Mesendoderm (in vitro differentiated cells): ENCODE measurements at regions not wholly inside any gene's neighbourhood (a gene's known extent, or its start where the extent isn't known, plus 50 kb on each side); places are given as distances from the start of the nearest gene placed in this dataset.

Source experiments
- DNase-seq: peaks from one replicate; pipeline ENCODE4 v3.0.0; 2013
- H2AK5ac ChIP-seq: 2 replicates; pipeline ENCODE4 v1.6.1; 2013; ENCODE audit warnings: low read length, inconsistent platforms
- H2BK120ac ChIP-seq: 2 replicates; pipeline ENCODE4 v1.6.1; 2013; ENCODE audit warnings: low read depth, mild to moderate bottlenecking, low read length, moderate library complexity, mixed read lengths
- H2BK15ac ChIP-seq: replicated peaks from 2 replicates; pipeline ENCODE4 v1.6.1; 2013; ENCODE audit warnings: low read depth, mild to moderate bottlenecking, moderate library complexity
- H2BK5ac ChIP-seq: 2 replicates; pipeline ENCODE4 v1.6.1; 2013; ENCODE audit warnings: low read length, inconsistent platforms
- H3K18ac ChIP-seq: 2 replicates; pipeline ENCODE4 v1.6.1; 2013; ENCODE audit warnings: mild to moderate bottlenecking, low read length, mixed read lengths
- H3K23ac ChIP-seq: one replicate; pipeline ENCODE4 v1.6.1; 2013; ENCODE audit warnings: low read length
- H3K27ac ChIP-seq: 2 replicates; pipeline ENCODE4 v1.5.1; 2013; ENCODE audit warnings: low read depth, mild to moderate bottlenecking, inconsistent platforms, low read length, moderate library complexity
- H3K27me3 ChIP-seq: 2 replicates; pipeline ENCODE4 v1.6.1; 2013; ENCODE audit warnings: low read length, control low read depth, mild to moderate bottlenecking, inconsistent platforms; ENCODE audit not compliant: insufficient read depth, poor library complexity
- H3K36me3 ChIP-seq: 2 replicates; pipeline ENCODE4 v1.6.1; 2013; ENCODE audit warnings: low read length, inconsistent platforms; ENCODE audit not compliant: control insufficient read depth, insufficient read depth
- H3K4ac ChIP-seq: one replicate; pipeline ENCODE4 v1.6.1; 2013; ENCODE audit warnings: low read depth, mild to moderate bottlenecking, low read length, moderate library complexity
- H3K4me1 ChIP-seq: 2 replicates; pipeline ENCODE4 v1.6.1; 2013; ENCODE audit warnings: low read depth, low read length, inconsistent platforms; ENCODE audit not compliant: control insufficient read depth
- H3K4me2 ChIP-seq: 2 replicates; pipeline ENCODE4 v1.6.1; 2013; ENCODE audit warnings: low read length
- H3K4me3 ChIP-seq: 2 replicates; pipeline ENCODE4 v1.5.1; 2013; ENCODE audit warnings: mild to moderate bottlenecking, low read length
- H3K56ac ChIP-seq: one replicate; pipeline ENCODE4 v1.6.1; 2013; ENCODE audit warnings: low read length
- H3K79me1 ChIP-seq: 2 replicates; pipeline ENCODE4 v1.6.1; 2013; ENCODE audit warnings: low read length, inconsistent platforms
- H3K79me2 ChIP-seq: 2 replicates; pipeline ENCODE4 v1.6.1; 2013; ENCODE audit warnings: mild to moderate bottlenecking, low read length; ENCODE audit not compliant: control insufficient read depth, insufficient read depth
- H3K9ac ChIP-seq: 2 replicates; pipeline ENCODE4 v1.6.1; 2013; ENCODE audit warnings: low read length, inconsistent platforms
- H4K5ac ChIP-seq: one replicate; pipeline ENCODE4 v1.6.1; 2013; ENCODE audit warnings: low read length
- H4K8ac ChIP-seq: one replicate; pipeline ENCODE4 v1.6.1; 2013; ENCODE audit warnings: low read depth, mild to moderate bottlenecking, control low read depth, low read length, moderate library complexity
- WGBS: extraction: QIAGEN DNeasy Blood & Tissue Kit; methylation state at CpG from one replicate; pipeline ENCODE4 v1.1.7; 2013; ENCODE audit warnings: low lambda C conversion rate, missing lambda C conversion rate; ENCODE audit not compliant: insufficient coverage; ENCODE audit errors: extremely low coverage; 5-methylcytosine and 5-hydroxymethylcytosine counted together

DNA sequence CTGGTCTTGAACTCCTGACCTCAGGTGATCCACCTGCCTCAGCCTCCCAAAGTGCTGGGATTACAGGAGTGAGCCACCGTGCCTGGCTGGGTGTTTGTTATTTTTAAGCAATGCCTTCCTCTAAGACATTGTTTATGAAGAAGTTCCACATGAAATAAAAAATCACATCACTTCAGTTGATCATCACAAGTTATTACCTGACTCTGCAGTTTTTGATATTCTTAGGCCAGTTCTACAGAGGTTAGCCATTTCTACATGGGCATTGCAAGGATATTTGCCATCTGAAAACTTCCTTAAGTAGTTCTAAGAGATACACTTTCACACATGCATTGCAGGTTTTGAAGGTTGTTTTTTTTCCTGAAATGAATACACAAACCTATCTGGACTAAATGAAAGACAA, 82.1 kb downstream of the PYDC2 start:
- no peak overlapping the region for H3K27ac ChIP-seq
- H2BK120ac ChIP-seq: no peak overlapping the region
- no peak overlapping the region for H3K4ac ChIP-seq
- no peak overlapping the region for H4K8ac ChIP-seq
- no peak overlapping the region for H2BK5ac ChIP-seq
- no peak overlapping the region for H3K56ac ChIP-seq
- no peaks in the 10 kb centered on the region for H3K36me3 ChIP-seq
- H3K4me2 ChIP-seq: no peak overlapping the region
- no peaks in the 10 kb centered on the region for H3K27me3 ChIP-seq
- no peaks in the 10 kb centered on the region for H3K79me1 ChIP-seq
- no peak overlapping the region for H3K9ac ChIP-seq
- H3K4me3 ChIP-seq: no peak overlapping the region
- H3K18ac ChIP-seq: no peak overlapping the region
- H2AK5ac ChIP-seq: no peak overlapping the region
- DNase-seq: no peak
- no peak overlapping the region for H2BK15ac ChIP-seq
- H3K23ac ChIP-seq: no peak overlapping the region
- no CpG with 5 or more reads among the region's 1 CpG for WGBS
- no peaks in the 10 kb centered on the region for H3K4me1 ChIP-seq
- H3K79me2 ChIP-seq: no peaks in the 10 kb centered on the region
- H4K5ac ChIP-seq: no peak overlapping the region

DNA sequence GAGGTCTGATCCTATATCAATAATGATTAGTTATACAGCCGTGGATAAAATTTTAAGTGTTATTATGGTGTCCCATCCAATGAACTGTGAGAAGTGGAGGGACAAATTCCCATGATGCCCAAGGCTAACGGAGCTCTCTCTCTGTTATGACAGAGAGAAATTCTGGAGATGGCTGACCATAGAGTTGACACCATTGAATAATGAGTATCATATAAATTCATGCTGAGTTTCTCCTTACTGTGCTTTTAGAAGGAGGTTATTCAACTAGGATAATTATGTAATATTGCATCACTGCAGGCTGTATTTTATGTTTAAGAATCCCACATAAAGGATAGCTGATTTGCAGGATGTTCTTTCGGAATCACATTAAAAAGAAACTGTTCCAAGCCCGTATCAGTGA, 82.9 kb downstream of the PYDC2 start:
- Histone ChIP-seq H3K27me3 (no peaks in the 10 kb centered on the region), H3K27ac (no peak overlapping the region), H2AK5ac (no peak overlapping the region), H2BK15ac (no peak overlapping the region), H2BK5ac (no peak overlapping the region), H3K4me3 (no peak overlapping the region), H3K18ac (no peak overlapping the region), H3K36me3 (no peaks in the 10 kb centered on the region), H3K4ac (no peak overlapping the region), H3K79me2 (no peaks in the 10 kb centered on the region), H3K23ac (no peak overlapping the region), H3K4me1 (no peaks in the 10 kb centered on the region), H4K8ac (no peak overlapping the region), H3K79me1 (no peaks in the 10 kb centered on the region), H3K9ac (no peak overlapping the region), H3K56ac (no peak overlapping the region), H2BK120ac (no peak overlapping the region), H3K4me2 (no peak overlapping the region), H4K5ac (no peak overlapping the region)
- no CpG with 5 or more reads among the region's 4 CpGs for WGBS
- DNase-seq: no peak

DNA sequence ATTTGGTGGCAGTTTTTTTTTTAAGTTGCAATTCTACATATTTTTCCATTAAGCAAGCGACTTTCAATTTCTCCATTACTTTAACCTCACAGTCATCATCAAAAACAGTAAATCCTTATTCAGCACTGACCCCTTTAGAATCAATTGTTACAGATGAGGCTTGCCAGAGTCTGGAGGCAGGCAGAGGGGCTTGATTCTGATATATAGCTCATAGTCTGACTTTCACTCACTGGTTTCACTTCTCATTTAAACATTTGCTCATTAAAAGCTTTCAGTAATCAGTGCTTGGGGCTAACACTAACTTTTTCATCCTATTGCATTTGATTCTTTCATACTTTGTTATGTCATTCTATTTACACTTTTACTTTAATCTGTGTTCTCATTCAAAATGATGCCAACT, 88.4 kb downstream of the PYDC2 start:
- no peaks in the 10 kb centered on the region for H3K27me3 ChIP-seq
- no peak overlapping the region for H3K9ac ChIP-seq
- no peak overlapping the region for H3K4ac ChIP-seq
- no peaks in the 10 kb centered on the region for H3K79me2 ChIP-seq
- H4K5ac ChIP-seq: no peak overlapping the region
- no peak overlapping the region for H3K27ac ChIP-seq
- no CpG with 5 or more reads among the region's 1 CpG for WGBS
- no peak overlapping the region for H2AK5ac ChIP-seq
- no peak overlapping the region for H3K18ac ChIP-seq
- no peak overlapping the region for H3K4me2 ChIP-seq
- H3K23ac ChIP-seq: no peak overlapping the region
- DNase-seq: no peak
- H3K36me3 ChIP-seq: no peaks in the 10 kb centered on the region
- H4K8ac ChIP-seq: no peak overlapping the region
- no peak overlapping the region for H2BK15ac ChIP-seq
- no peak overlapping the region for H2BK120ac ChIP-seq
- no peak overlapping the region for H3K56ac ChIP-seq
- H2BK5ac ChIP-seq: no peak overlapping the region
- no peaks in the 10 kb centered on the region for H3K79me1 ChIP-seq
- no peak overlapping the region for H3K4me3 ChIP-seq
- no peaks in the 10 kb centered on the region for H3K4me1 ChIP-seq

DNA sequence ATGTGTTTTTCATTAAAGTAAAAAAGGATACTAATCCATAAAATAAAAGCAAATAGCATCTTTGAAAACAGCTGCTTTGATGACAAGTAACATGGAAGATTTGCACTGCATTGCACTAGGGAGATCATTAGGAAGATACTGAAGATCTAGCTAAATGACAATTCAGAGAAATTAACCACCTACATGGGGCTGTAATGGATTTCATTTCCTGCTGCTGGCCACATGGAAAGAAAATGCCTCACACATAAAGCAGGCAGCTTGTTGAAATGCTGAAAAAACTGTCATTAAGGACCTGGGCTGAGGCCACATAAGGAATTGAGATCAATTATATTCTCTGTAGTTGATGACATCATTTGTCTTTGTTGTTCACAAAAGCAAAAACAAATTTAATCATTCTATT, 94.1 kb downstream of the PYDC2 start:
- DNase-seq: no peak
- H3K23ac ChIP-seq: no peak overlapping the region
- H3K27me3 ChIP-seq: no peaks in the 10 kb centered on the region
- H4K5ac ChIP-seq: no peak overlapping the region
- no peak overlapping the region for H3K9ac ChIP-seq
- no peak overlapping the region for H2BK5ac ChIP-seq
- H3K36me3 ChIP-seq: no peaks in the 10 kb centered on the region
- no peak overlapping the region for H2BK120ac ChIP-seq
- no peaks in the 10 kb centered on the region for H3K4me1 ChIP-seq
- no peak overlapping the region for H3K4me3 ChIP-seq
- no peak overlapping the region for H3K56ac ChIP-seq
- H3K79me2 ChIP-seq: no peaks in the 10 kb centered on the region
- no peak overlapping the region for H4K8ac ChIP-seq
- H2AK5ac ChIP-seq: no peak overlapping the region
- H3K79me1 ChIP-seq: no peaks in the 10 kb centered on the region
- no peak overlapping the region for H3K27ac ChIP-seq
- H3K18ac ChIP-seq: no peak overlapping the region
- H3K4me2 ChIP-seq: no peak overlapping the region
- H2BK15ac ChIP-seq: no peak overlapping the region
- H3K4ac ChIP-seq: no peak overlapping the region

DNA sequence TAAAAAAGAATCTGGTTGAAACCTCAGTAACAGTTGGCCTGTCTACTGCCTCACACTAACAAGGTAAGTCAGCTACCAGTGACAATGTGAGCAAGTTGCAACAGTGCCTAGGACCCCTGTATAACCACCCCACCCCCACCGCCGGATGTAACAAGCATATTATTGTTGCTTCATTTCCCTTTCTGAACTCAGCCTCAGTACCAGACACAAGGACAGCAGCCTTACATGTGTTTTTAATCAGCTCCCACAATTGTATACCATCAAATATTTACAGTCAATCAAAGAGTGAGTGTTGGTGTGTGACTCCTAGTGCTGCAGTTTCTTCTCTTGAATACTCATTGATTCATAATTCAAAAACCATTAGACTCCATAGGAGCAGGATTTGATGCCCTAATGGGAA, 96.4 kb downstream of the PYDC2 start:
- WGBS: no CpG with 5 or more reads among the region's 2 CpGs
- Histone ChIP-seq H2BK5ac (peak overlapping the region; percentile 31), H3K4me3 (no peak overlapping the region), H3K4me2 (no peak overlapping the region), H3K56ac (no peak overlapping the region), H3K36me3 (no peaks in the 10 kb centered on the region), H3K4me1 (no peaks in the 10 kb centered on the region), H3K79me1 (no peaks in the 10 kb centered on the region), H3K4ac (no peak overlapping the region), H3K27ac (peak overlapping the region; percentile 8), H2AK5ac (no peak overlapping the region), H2BK15ac (no peak overlapping the region), H3K9ac (no peak overlapping the region), H3K23ac (no peak overlapping the region), H4K5ac (no peak overlapping the region), H3K27me3 (no peaks in the 10 kb centered on the region), H4K8ac (no peak overlapping the region), H2BK120ac (no peak overlapping the region), H3K79me2 (no peaks in the 10 kb centered on the region), H3K18ac (no peak overlapping the region)
- DNase-seq: no peak

DNA sequence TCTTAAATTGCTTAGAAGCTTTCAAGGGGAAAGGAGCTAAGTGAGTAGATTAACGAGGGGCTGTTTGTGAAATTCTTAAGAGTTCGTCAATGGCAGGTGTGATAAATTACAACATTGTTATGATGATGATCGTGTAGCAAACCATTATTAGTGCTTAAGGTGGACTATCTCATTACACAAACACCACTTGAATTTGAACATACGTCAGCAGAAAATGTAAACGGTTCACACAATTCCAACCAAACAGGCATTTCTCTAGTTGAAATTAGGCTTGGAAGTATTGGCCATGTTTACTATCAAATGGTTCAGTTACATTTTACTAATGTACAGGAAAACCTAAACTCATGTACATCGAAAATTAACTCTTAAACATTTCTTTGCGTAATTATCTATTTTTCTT, 102.8 kb downstream of the PYDC2 start:
- Histone ChIP-seq H2AK5ac (no peak overlapping the region), H3K18ac (no peak overlapping the region), H3K23ac (no peak overlapping the region), H4K5ac (no peak overlapping the region), H3K79me2 (no peaks in the 10 kb centered on the region), H2BK5ac (no peak overlapping the region), H3K36me3 (no peaks in the 10 kb centered on the region), H3K27me3 (no peaks in the 10 kb centered on the region), H3K4me2 (no peak overlapping the region), H2BK120ac (no peak overlapping the region), H3K27ac (no peak overlapping the region), H3K4me3 (no peak overlapping the region), H2BK15ac (no peak overlapping the region), H3K4me1 (no peaks in the 10 kb centered on the region), H3K56ac (no peak overlapping the region), H3K4ac (no peak overlapping the region), H4K8ac (no peak overlapping the region), H3K9ac (no peak overlapping the region), H3K79me1 (no peaks in the 10 kb centered on the region)
- DNase-seq: no peak
- WGBS: 100% methylated on average over 1 of the region's 7 CpGs
